ENCODE measurements at regions not wholly inside any gene's neighbourhood (a gene's known extent, or its start where the extent isn't known, plus 50 kb on each side); places are given as distances from the start of the nearest gene placed in this dataset.

DNA sequence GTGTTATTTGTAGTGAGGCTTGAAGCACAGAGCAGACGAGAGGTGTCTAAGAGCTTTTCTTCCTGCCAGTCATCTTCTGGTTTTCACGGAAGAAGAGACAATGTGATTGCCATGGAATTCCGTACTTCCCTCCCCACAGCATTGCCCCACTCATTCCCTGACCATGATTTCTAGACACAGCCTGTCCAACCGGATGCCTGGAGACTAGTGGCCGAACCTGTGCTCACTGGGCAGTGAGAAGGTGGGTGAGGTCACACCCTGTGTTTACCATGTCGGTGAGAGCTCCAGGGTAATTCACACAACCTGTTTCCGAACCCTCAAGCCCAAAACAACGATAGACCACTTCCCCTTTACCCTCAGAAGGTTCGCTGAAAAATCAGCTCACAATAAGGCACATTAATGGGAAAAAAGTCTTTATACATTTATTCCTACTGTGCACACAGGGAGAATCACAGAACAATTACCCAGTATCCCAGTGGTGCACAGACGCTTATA lies 271.9 kb upstream of the FMN2 start:
- H3K4me3 Mint-ChIP-seq: no peak overlapping the region
- H3K27ac Mint-ChIP-seq: no peak overlapping the region
- H3K4me1 Mint-ChIP-seq: peaks cover 10% of the 10 kb centered on the region
- no peak for DNase-seq
- TF ChIP-seq, protein P1, sequence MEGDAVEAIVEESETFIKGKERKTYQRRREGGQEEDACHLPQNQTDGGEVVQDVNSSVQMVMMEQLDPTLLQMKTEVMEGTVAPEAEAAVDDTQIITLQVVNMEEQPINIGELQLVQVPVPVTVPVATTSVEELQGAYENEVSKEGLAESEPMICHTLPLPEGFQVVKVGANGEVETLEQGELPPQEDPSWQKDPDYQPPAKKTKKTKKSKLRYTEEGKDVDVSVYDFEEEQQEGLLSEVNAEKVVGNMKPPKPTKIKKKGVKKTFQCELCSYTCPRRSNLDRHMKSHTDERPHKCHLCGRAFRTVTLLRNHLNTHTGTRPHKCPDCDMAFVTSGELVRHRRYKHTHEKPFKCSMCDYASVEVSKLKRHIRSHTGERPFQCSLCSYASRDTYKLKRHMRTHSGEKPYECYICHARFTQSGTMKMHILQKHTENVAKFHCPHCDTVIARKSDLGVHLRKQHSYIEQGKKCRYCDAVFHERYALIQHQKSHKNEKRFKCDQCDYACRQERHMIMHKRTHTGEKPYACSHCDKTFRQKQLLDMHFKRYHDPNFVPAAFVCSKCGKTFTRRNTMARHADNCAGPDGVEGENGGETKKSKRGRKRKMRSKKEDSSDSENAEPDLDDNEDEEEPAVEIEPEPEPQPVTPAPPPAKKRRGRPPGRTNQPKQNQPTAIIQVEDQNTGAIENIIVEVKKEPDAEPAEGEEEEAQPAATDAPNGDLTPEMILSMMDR (IDR thresholded peaks at IDR 0.05): no peak
- no peaks in the 10 kb centered on the region for H3K9me3 Mint-ChIP-seq
- peaks cover 9% of the 10 kb centered on the region for H3K27me3 Mint-ChIP-seq (ENCODE audit: low read depth, poor library complexity)
- H3K36me3 Mint-ChIP-seq (ENCODE audit: low read depth): no peaks in the 10 kb centered on the region

DNA sequence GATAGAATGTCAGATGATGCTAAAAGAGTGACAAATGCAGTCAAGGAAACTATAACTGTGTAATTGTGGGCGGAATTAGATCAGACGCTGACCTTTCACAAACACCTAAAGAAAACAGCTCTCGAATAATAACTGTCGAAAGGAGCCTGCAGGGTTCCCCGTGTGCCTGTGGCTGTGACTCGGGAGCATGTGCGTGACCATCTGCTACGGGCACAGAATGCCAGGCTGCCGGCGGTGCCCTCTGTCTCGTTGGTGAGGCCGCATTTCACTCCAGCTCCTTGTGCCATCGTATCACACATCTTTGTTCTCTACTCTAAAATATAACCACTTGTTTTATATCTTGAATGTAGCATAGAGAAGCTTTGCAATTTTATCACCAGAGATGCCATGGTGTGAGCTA lies 267.8 kb upstream of the FMN2 start:
- Mint-ChIP-seq H3K27me3 (ENCODE audit: low read depth, poor library complexity) (peaks cover 6% of the 10 kb centered on the region), H3K27ac (no peak overlapping the region), H3K4me1 (no peaks in the 10 kb centered on the region), H3K4me3 (no peak overlapping the region), H3K9me3 (no peaks in the 10 kb centered on the region), H3K36me3 (ENCODE audit: low read depth) (no peaks in the 10 kb centered on the region)
- TF ChIP-seq, protein P1 (IDR thresholded peaks at IDR 0.05): no peak
- DNase-seq: no peak

DNA sequence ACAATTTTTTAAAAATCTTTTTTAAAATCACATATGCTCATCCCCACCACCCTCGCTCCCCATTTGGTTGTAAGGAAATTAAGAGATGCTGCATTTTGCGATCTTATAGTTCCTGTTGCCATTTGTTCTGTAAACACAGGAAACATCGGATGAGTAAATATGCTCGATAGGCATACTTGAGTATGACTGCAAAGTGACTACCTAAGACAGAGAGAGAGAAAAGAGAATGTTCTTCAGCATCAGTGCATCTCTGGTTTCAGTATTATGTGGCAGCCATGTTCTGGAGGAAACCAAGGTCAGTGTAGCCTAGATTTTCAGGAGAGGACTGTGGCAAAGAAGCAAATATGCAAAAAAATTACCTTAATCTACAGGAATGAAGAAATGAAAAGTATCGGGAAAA lies 265.5 kb upstream of the FMN2 start:
- no peak overlapping the region for H3K4me3 Mint-ChIP-seq
- peaks cover 7% of the 10 kb centered on the region for H3K27me3 Mint-ChIP-seq (ENCODE audit: low read depth, poor library complexity)
- H3K9me3 Mint-ChIP-seq: no peaks in the 10 kb centered on the region
- TF ChIP-seq, protein P1 (IDR thresholded peaks at IDR 0.05): no peak
- DNase-seq: no peak
- H3K27ac Mint-ChIP-seq: no peak overlapping the region
- no peaks in the 10 kb centered on the region for H3K36me3 Mint-ChIP-seq (ENCODE audit: low read depth)
- no peaks in the 10 kb centered on the region for H3K4me1 Mint-ChIP-seq

DNA sequence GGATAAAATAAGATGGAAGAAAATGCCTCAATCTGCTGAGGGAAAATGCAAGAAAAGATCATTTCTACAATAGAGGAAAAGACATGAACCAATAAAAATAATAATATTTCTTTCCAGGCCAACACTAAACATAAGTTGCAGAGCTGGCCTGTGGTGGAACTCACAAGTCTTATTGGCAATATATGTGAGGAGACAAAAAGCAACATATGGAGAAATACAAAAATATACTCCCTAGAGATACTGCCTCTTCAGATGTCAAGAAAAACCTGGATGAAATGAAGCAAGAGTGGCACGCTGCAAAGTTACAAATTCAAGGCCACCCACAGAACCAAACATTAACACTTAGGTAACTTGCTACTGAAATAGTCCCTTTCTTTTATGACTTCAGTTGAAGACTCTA lies 264.9 kb upstream of the FMN2 start:
- Mint-ChIP-seq H3K27ac (no peak overlapping the region), H3K36me3 (ENCODE audit: low read depth) (no peaks in the 10 kb centered on the region), H3K27me3 (ENCODE audit: low read depth, poor library complexity) (peaks cover 6% of the 10 kb centered on the region), H3K4me1 (no peaks in the 10 kb centered on the region), H3K4me3 (no peak overlapping the region), H3K9me3 (no peaks in the 10 kb centered on the region)
- no peak for DNase-seq
- TF ChIP-seq, protein P1 (IDR thresholded peaks at IDR 0.05): no peak

DNA sequence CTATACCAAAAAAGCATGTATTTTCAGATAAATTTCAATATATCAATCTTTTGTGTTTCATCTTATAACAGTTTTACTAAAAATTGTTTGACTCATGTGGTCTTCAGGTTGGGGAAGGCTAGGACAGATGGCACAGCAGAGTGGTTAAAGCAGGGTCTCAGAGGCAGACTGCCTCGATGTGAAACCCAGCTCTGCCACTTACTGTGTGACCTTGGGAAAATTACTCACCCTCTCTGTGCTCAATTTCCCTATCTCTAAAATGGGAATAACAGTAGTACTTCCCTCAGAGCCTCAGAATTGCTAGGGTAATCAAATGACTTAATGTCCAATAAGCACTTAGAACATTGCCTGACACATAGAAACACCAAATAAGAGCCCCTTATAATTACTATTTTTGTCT lies 262.1 kb upstream of the FMN2 start:
- Mint-ChIP-seq H3K4me1 (peaks cover 9% of the 10 kb centered on the region), H3K27me3 (ENCODE audit: low read depth, poor library complexity) (peaks cover 3% of the 10 kb centered on the region), H3K27ac (no peak overlapping the region), H3K4me3 (no peak overlapping the region), H3K36me3 (ENCODE audit: low read depth) (no peaks in the 10 kb centered on the region), H3K9me3 (no peaks in the 10 kb centered on the region)
- TF ChIP-seq, protein P1 (IDR thresholded peaks at IDR 0.05): no peak
- DNase-seq: no peak

DNA sequence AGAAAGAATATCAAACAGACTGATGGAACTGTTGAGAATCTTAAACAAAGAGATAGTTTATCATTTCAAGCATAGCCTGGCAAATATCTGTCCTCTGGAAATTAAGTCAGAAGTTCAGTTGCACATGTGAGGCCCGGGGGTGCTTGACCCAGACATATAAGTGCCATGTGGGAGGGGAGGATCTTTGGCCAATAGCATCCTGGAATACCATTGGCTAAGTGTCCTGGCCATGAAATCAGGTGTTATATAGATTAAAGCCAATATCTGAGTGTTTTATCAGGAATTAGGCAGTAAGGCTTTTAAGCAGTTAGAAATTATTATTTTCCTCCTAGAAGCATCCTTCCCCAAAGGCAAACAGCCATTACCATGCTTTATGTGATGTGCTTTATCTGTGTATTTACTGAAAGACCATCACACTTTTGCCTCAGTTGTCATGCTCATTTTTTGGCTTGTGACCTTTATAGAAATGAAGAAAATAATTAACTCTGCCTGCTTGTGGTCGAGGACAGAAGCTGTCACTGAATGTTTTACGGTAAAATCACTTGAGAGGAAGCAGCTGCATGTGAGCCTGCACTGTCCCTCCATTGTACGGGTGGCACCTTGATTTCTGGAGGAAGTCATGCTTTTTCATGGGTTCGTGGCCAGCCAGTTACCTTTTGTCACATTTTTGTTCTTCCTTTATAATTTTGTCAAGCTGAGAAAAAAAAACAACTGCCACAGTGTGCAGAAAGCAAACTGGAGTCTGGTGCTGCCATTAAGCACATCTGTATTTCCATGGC lies 259.9 kb upstream of the FMN2 start:
- DNase-seq: no peak
- TF ChIP-seq, protein P1 (IDR thresholded peaks at IDR 0.05): no peak
- Mint-ChIP-seq H3K4me3 (no peak overlapping the region), H3K4me1 (peaks cover 30% of the 10 kb centered on the region), H3K27ac (no peak overlapping the region), H3K36me3 (ENCODE audit: low read depth) (no peaks in the 10 kb centered on the region), H3K9me3 (no peaks in the 10 kb centered on the region), H3K27me3 (ENCODE audit: low read depth, poor library complexity) (peaks cover 3% of the 10 kb centered on the region)

Measured in nephron progenitor cell (in vitro differentiated cells).